ENCODE measurements at regions not wholly inside any gene's neighbourhood (a gene's known extent, or its start where the extent isn't known, plus 50 kb on each side); places are given as distances from the start of the nearest gene placed in this dataset.

- TF ChIP-seq, protein P1, sequence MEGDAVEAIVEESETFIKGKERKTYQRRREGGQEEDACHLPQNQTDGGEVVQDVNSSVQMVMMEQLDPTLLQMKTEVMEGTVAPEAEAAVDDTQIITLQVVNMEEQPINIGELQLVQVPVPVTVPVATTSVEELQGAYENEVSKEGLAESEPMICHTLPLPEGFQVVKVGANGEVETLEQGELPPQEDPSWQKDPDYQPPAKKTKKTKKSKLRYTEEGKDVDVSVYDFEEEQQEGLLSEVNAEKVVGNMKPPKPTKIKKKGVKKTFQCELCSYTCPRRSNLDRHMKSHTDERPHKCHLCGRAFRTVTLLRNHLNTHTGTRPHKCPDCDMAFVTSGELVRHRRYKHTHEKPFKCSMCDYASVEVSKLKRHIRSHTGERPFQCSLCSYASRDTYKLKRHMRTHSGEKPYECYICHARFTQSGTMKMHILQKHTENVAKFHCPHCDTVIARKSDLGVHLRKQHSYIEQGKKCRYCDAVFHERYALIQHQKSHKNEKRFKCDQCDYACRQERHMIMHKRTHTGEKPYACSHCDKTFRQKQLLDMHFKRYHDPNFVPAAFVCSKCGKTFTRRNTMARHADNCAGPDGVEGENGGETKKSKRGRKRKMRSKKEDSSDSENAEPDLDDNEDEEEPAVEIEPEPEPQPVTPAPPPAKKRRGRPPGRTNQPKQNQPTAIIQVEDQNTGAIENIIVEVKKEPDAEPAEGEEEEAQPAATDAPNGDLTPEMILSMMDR (IDR thresholded peaks at IDR 0.05; ENCODE audit: insufficient read depth, low read length, poor library complexity, severe bottlenecking), result no peak
- no peak for TF ChIP-seq EZH2phosphoT487 (conservative IDR thresholded peaks at IDR 0.05; ENCODE audit: low read length)
Measured at GRCh38 chr5:173408946-173409345, 80.7 kb upstream of the STC2 start.

Measured in SU-DHL-6 (cell line).